Activated naive CD4-positive, alpha-beta T cell treated with Interleukin-2 at 50 U/mL for 16 hours (primary cell): ENCODE measurements at regions not wholly inside any gene's neighbourhood (a gene's known extent, or its start where the extent isn't known, plus 50 kb on each side); places are given as distances from the start of the nearest gene placed in this dataset.

Experiments
- DNase-seq: peaks from one replicate; pipeline ENCODE4 v3.0.0-alpha.2; 2020

GRCh38 chr2:217218269-217219163 lies 358.7 kb upstream of the TNP1 start:
- no peak for DNase-seq

GRCh38 chr2:217216982-217217381 lies 357.1 kb upstream of the TNP1 start:
- DNase-seq = no peak

GRCh38 chr2:217216316-217216715 lies 356.5 kb upstream of the TNP1 start:
- DNase-seq = no peak

GRCh38 chr2:217215877-217216276 lies 356.0 kb upstream of the TNP1 start:
- no peak for DNase-seq

- DNase-seq = no peak
Measured at GRCh38 chr2:217208867-217209266, 349.0 kb upstream of the TNP1 start.

GRCh38 chr2:217207699-217208010 lies 347.8 kb upstream of the TNP1 start:
- no peak for DNase-seq

GRCh38 chr2:217206907-217207698 lies 347.2 kb upstream of the TNP1 start:
- DNase-seq = no peak

GRCh38 chr2:217206016-217206725 lies 346.3 kb upstream of the TNP1 start:
- DNase-seq = no peak

- no peak for DNase-seq
Measured at GRCh38 chr2:217204358-217204757, 344.5 kb upstream of the TNP1 start.

GRCh38 chr2:217203086-217203485 lies 343.2 kb upstream of the TNP1 start:
- no peak for DNase-seq

GRCh38 chr2:217199255-217199630 lies 339.4 kb upstream of the TNP1 start:
- DNase-seq = no peak

- DNase-seq = no peak
Measured at GRCh38 chr2:217195658-217196446, 336.0 kb upstream of the TNP1 start.

GRCh38 chr2:217195016-217195415 lies 335.2 kb upstream of the TNP1 start:
- no peak for DNase-seq

- no peak for DNase-seq
Measured at GRCh38 chr2:217193431-217194340, 333.8 kb upstream of the TNP1 start.

GRCh38 chr2:217192366-217192765 lies 332.5 kb upstream of the TNP1 start:
- no peak for DNase-seq

- no peak for DNase-seq
Measured at GRCh38 chr2:217189747-217190146, 329.9 kb upstream of the TNP1 start.

GRCh38 chr2:217189131-217189530 lies 329.3 kb upstream of the TNP1 start:
- DNase-seq = no peak

GRCh38 chr2:217186668-217187159 lies 326.9 kb upstream of the TNP1 start:
- DNase-seq = no peak

GRCh38 chr2:217186152-217186551 lies 326.3 kb upstream of the TNP1 start:
- DNase-seq = no peak

GRCh38 chr2:217185265-217185995 lies 325.6 kb upstream of the TNP1 start:
- DNase-seq = no peak

GRCh38 chr2:217184242-217184641 lies 324.4 kb upstream of the TNP1 start:
- DNase-seq = no peak
